ENCODE measurements at regions not wholly inside any gene's neighbourhood (a gene's known extent, or its start where the extent isn't known, plus 50 kb on each side); places are given as distances from the start of the nearest gene placed in this dataset.

DNA sequence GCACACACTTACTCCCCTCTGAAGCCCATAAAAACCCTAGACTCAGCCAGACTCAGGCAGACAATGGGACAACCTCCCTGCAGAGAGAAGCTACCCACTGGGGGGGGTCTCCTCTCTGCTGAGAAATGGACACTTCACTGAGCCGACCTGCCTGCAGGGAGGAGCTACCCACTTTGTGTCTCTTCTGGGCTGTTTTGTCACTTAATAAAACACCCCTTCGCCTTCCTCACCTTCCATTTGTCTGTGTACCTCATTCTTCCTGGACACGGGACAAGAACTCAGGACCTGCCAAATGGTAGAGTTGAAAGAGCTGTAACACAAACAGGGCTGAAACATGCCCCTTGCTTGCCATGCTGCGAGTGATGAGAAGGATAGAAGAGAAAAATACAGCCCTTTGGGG lies 151.7 kb upstream of the HDDC2 start:
- FAIRE-seq (no peak), DNase-seq (ENCODE audit: low read depth, low spot score) (no peak)
- Histone ChIP-seq H3K36me3 (ENCODE audit: control insufficient read depth in 2 of 2, extremely low read depth in 1 of 2, insufficient read depth in 2 of 2, low read length in 2 of 2) (no peaks in the 10 kb centered on the region), H3K4me2 (ENCODE audit: insufficient read depth, low read length) (no peak overlapping the region), H3K4me3 (replicated peaks in 1 of 3; ENCODE audit: insufficient read depth in 1 of 3, low read depth in 1 of 3, low read length in 3 of 3) (no peak overlapping the region), H3K27ac (ENCODE audit: insufficient read depth, low read depth, low read length) (no peak overlapping the region), H3K9me1 (replicated peaks; ENCODE audit: control insufficient read depth, extremely low read depth, insufficient read depth, low read length) (no peaks in the 10 kb centered on the region), H2AFZ (ENCODE audit: low read depth, low read length) (no peak overlapping the region), H3K27me3 (ENCODE audit: control insufficient read depth in 2 of 2, insufficient read depth in 2 of 2, low read length in 2 of 2) (no peaks in the 10 kb centered on the region), H3K9me3 (replicated peaks; ENCODE audit: control insufficient read depth, insufficient read depth, low read length) (no peaks in the 10 kb centered on the region), H3K79me2 (ENCODE audit: control insufficient read depth, insufficient read depth, low read length) (no peaks in the 10 kb centered on the region), H3K4me1 (ENCODE audit: control insufficient read depth, extremely low read depth, insufficient read depth, low read length) (no peaks in the 10 kb centered on the region), H3K9ac (replicated peaks; ENCODE audit: extremely low read depth, insufficient read depth, low read length) (no peak overlapping the region), H4K20me1 (replicated peaks; ENCODE audit: control insufficient read depth, extremely low read depth, insufficient read depth, low read length) (no peaks in the 10 kb centered on the region)
- ChIA-PET POLR2A (no interaction called here), CTCF (no interaction called here)
- BruUV-seq (replicated peaks): no TSS peak
- intact Hi-C loops (cut with micrococcal nuclease) (no loop called here), dilution Hi-C loops (cut with MboI; ENCODE audit: extremely low pct_ligation_motif_present, low sequenced_read_pairs) (no loop called here)
- TF ChIP-seq FOS (IDR thresholded peaks at IDR 0.05; ENCODE audit: borderline replicate concordance, insufficient read depth, low read length) (no peak), POLR2AphosphoS5 (IDR thresholded peaks at IDR 0.05; ENCODE audit: insufficient read depth, low read depth, low read length) (no peak), EZH2 (IDR thresholded peaks at IDR 0.05; ENCODE audit: borderline replicate concordance, low read depth, low read length, severe bottlenecking) (no peak), POLR2A (IDR thresholded peaks at IDR 0.05; ENCODE audit: low read depth, low read length) (no peak), JUN (IDR thresholded peaks at IDR 0.05; ENCODE audit: borderline replicate concordance, insufficient read depth, insufficient read length, low read depth) (no peak), MYC (IDR thresholded peaks at IDR 0.05; ENCODE audit: low read depth, low read length) (no peak), GATA2 (IDR thresholded peaks at IDR 0.05; ENCODE audit: insufficient read depth, insufficient read length, low read depth, low read length) (no peak)
- TF ChIP-seq, protein P1, sequence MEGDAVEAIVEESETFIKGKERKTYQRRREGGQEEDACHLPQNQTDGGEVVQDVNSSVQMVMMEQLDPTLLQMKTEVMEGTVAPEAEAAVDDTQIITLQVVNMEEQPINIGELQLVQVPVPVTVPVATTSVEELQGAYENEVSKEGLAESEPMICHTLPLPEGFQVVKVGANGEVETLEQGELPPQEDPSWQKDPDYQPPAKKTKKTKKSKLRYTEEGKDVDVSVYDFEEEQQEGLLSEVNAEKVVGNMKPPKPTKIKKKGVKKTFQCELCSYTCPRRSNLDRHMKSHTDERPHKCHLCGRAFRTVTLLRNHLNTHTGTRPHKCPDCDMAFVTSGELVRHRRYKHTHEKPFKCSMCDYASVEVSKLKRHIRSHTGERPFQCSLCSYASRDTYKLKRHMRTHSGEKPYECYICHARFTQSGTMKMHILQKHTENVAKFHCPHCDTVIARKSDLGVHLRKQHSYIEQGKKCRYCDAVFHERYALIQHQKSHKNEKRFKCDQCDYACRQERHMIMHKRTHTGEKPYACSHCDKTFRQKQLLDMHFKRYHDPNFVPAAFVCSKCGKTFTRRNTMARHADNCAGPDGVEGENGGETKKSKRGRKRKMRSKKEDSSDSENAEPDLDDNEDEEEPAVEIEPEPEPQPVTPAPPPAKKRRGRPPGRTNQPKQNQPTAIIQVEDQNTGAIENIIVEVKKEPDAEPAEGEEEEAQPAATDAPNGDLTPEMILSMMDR (IDR thresholded peaks at IDR 0.05; ENCODE audit: extremely low read depth in 1 of 2, insufficient read depth in 1 of 2, low read depth in 1 of 2, low read length in 2 of 2): no peak
- TF ChIP-seq, protein P2, sequence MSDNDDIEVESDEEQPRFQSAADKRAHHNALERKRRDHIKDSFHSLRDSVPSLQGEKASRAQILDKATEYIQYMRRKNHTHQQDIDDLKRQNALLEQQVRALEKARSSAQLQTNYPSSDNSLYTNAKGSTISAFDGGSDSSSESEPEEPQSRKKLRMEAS (IDR thresholded peaks at IDR 0.05; ENCODE audit: insufficient read depth, insufficient read length): no peak

Measured in endothelial cell of umbilical vein (primary cell).